HG02870 (cell line): ENCODE measurements at regions not wholly inside any gene's neighbourhood (a gene's known extent, or its start where the extent isn't known, plus 50 kb on each side); places are given as distances from the start of the nearest gene placed in this dataset.
"Not testable (repeated sequence)": the region's sequence is repeated elsewhere in the genome, so short reads cannot be mapped to it uniquely, and the experiment has no call there.

Experiments used
- ATAC-seq: cut with Tn5 transposase; IDR thresholded peaks from one replicate; pipeline ENCODE4 v1.9.1; 2021; ENCODE audit warnings: mild to moderate bottlenecking, moderate library complexity; ENCODE audit not compliant: unreplicated experiment

- no peak for ATAC-seq
Observed at GRCh38 chr4:156553659-156554058, 417.9 kb downstream of the PDGFC start.

GRCh38 chr4:156547891-156548290 is 423.7 kb downstream of the PDGFC start:
- ATAC-seq, result no peak

GRCh38 chr4:156547439-156547838 is 424.2 kb downstream of the PDGFC start:
- no peak for ATAC-seq

GRCh38 chr4:156545003-156545785 is 426.4 kb downstream of the PDGFC start:
- no peak for ATAC-seq

DNA sequence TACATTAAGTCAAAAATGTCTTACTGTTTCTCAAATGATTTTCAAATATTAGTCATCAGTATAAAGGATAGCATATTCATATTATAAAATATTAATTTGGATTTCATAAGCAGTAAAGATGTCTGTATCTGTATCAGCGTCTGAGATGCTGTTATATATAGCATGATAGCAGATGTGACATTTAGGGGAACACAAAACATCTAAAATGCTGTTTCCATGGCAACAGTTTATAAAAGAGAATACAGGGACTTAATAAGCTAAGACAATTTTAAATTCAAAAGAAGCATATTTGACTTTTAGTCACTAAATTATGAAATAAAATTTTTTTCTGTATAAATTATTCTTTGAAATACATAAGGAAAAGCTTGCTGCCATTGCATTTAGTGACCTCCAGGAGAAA is 432.2 kb downstream of the PDGFC start:
- ATAC-seq, result no peak

DNA sequence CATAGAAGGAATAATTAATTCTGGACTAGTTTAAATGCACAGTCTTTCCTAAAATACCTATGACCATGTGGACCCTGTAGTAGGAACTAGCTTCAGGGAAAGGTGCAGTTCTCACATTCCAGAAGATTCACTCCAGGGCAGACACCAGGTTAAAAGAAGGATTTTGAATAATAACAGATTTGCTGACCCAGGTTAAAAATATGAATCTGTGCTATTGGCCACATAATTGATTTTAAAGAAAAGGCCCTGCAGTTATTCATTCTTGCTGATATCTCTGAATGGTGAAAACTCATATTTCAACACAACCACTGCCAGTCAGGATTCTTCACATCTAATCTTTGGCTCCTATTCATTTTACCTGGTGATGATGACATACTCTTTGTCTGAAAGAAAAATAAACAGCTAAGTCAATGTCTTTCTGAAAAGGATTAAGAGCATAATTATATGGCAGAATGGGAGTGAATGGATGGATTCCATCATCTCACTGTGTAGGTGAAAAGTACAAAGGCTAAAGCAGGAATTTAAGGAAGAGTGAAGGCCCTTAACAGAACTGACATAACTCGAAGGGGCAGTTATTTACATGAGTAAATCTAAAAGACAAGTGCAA is 432.8 kb downstream of the PDGFC start:
- ATAC-seq, result no peak

DNA sequence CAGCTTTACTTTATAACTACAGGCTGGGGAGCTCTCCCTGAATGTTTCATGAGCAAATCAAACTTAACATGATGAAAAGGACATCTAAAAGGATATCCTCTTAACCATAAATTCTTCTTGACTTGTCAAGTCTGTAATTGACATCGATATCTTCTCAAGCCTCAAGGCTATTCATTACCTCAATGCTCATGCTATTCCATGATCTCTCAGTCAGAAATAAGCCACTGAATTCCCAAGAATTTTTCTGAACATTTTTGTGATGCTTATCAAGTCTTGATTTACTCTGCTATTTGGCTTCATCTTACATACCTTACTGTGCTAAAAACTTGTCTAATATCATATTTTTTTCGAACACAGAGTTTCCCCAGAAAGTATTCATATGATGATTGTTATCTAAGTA is 433.4 kb downstream of the PDGFC start:
- no peak for ATAC-seq

DNA sequence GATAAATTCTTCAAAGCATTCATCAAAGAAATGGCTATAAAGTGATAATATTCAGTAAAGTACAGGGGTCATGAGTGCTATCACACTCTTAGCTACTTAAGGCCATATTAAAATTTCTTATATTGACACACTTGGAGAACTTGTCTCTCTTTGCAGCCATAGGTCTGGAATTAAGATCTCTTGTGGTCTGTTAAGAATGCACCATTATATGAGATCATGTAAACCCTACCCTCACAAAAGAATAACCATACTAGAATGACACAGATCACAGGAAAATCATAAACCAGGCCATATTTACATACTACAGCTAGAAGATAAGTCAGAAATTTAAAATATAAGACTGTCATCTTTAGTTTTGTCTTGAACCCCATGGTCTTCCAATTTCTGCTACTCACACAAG is 434.3 kb downstream of the PDGFC start:
- no peak for ATAC-seq

- no peak for ATAC-seq
Observed at GRCh38 chr4:156536661-156537060, 434.9 kb downstream of the PDGFC start.

GRCh38 chr4:156534205-156534604 is 437.4 kb downstream of the PDGFC start:
- no peak for ATAC-seq

- ATAC-seq, result no peak
Observed at GRCh38 chr4:156528216-156528615, 443.4 kb downstream of the PDGFC start.

DNA sequence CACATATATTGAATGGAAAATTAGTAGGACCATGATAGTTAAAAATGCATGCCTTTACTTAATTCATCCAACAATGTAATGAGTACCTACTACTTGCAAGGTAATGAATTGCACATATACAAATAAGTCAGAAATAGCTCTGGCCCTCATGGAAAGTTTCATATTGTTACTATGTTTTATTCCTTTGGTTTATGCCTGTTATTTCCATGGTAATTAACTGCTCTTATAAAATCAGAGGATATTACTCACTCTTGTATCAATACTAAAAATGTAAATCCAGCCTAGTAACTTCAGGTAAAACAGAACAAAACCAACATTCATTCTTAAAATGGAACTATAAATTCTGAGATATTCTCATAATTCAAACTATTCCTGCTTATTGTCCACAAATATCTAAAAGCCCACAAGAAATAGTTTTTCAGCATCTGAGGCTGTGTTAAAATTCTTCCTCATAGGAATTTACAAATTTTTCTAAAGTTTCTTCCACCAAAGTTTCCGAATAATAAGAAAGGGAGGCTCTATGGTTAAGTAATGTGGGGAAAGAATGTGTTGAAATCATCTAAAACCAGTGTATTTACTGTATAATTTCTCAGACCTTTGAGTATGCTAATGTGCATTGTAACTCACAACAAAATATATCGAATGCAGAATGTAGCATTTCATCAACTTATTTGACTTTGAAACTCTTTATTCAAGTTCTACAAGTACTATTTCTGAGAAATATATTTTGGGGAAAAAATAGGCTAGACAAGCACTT is 444.2 kb downstream of the PDGFC start:
- ATAC-seq, result no peak

DNA sequence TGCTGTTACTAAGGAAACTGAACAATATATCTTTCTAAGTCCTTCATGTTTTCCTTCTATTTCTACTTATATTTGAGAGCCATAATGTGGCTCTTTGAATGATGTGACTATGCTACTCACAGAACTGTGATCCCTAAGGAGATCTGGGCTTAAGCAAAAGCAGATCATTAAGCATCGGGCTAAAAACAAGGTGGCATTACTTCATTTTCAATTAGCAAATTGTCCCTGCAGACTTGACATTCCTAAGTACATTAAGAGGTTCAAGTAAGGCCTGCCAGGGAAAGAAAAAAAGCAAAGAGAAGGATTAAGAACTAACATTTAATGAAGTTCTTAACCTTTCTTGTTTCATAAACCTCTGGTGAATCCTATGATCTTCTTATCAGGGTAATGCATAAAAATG is 447.6 kb downstream of the PDGFC start:
- ATAC-seq, result no peak

- no peak for ATAC-seq
Observed at GRCh38 chr4:156523492-156523891, 448.1 kb downstream of the PDGFC start.

DNA sequence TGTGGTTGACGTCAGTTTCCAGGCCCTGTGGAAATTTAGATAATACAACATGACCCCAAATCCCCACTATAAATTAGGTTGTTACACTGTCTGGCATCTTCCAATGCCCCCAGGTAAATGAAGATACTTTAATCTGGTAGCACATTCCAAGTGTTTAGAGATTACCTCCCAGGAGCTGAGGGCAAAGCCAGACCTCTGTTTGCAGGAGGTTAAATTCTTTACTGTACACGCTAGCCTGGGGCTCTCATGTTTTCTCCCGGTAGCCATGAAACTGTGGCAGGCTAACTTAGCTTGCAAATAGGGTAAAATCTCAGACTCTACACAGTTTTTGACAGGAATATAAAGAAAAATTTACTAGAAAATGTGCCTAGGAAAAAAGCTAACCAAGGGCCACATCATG is 450.0 kb downstream of the PDGFC start:
- no peak for ATAC-seq

GRCh38 chr4:156517956-156518355 is 453.6 kb downstream of the PDGFC start:
- no peak for ATAC-seq

- ATAC-seq, result no peak
Observed at GRCh38 chr4:156517546-156517945, 454.1 kb downstream of the PDGFC start.

GRCh38 chr4:156516698-156517097 is 454.9 kb downstream of the PDGFC start:
- no peak for ATAC-seq

- no peak for ATAC-seq
Observed at GRCh38 chr4:156515295-156515694, 456.3 kb downstream of the PDGFC start.

GRCh38 chr4:156512622-156513021 is 459.0 kb downstream of the PDGFC start:
- ATAC-seq, result no peak

GRCh38 chr4:156509921-156510320 is 461.7 kb downstream of the PDGFC start:
- ATAC-seq, result not testable (repeated sequence)
